ENCODE measurements at regions not wholly inside any gene's neighbourhood (a gene's known extent, or its start where the extent isn't known, plus 50 kb on each side); places are given as distances from the start of the nearest gene placed in this dataset.
"Not testable (repeated sequence)": the region's sequence is repeated elsewhere in the genome, so short reads cannot be mapped to it uniquely, and the experiment has no call there.

DNA sequence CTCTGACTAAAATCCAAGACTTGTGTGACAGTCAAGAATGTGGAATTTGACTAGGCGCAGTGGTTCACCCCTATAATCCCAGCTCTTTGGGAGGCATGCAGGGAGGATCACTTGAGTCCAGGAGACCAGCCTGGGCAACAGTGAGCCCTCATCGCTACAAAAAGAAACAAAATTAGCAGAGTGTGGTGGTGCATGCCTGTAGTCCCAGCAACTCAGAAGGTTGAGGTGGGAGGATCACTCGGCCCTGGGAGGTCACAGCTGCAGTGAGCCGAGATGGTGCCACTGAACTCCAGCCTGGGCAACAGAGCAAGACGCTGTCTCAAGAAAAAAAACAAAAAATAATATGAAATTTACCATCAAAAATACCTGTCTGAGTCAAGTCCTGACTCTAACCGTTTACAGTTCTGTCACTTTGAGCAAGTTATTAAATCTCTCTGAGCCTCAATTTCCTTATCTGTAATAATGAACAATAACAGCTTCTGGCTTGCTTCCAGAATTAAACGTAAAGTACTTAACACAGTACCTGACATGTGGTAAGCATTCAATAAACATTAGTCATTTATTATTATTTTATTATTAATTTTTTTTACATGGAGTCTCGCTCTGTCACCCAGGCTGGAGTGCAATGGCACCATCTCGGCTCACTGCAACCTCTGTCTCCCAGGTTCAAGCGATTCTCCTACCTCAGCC lies 204.6 kb upstream of the TSC22D1 start:
- no peak for DNase-seq

DNA sequence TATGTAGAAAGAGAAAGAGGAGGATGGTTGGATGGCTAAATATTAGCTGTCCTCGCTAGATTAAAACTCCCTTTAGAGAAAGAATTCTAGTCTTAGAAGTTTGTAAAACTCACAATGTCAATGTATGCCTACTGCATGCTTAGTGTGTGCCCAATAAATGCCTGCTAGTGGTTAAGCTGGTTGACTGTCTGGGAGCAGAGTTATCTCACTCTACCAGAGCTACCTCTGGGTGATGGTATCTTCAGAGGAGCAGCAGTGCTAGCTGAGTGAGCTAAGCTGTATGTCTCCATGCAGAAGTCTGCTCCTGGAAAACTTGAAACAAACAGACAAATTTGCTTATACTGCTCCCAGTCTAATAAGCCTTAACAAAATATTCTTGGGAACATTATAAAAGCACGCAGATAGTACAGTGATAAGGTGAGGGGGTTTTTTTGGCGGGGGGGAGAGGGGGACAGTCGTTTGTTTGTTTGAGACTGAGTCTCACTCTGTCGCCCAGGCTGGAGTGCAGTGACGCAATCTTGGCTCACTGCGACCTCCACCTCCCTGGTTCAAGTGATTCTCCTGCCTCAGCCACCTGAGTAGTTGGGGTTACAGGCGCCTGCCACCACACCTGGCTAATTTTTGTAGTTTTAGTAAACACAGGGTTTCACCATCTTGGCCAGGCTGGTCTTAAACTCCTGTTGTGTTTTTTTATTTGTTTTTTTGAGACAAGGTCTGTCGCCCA lies 202.8 kb upstream of the TSC22D1 start:
- DNase-seq: no peak

DNA sequence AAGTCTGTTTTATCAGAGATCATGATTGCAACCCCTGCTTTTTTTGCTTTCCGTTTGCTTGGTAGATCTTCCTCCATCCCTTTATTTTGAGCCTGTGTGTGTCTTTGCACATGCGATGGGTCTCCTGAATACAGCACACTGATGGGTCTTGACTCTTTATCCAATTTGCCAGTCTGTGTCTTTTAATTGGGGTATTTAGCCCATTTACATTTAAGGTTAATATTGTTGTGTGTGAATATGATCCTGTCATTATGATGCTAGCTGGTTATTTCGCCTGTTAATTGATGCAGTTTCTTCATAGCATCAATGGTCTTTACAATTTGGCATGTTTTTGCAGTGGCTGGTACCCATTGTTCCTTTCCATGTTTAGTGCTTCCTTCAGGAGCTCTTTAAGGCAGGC lies 199.2 kb upstream of the TSC22D1 start:
- not testable (repeated sequence) for DNase-seq

DNA sequence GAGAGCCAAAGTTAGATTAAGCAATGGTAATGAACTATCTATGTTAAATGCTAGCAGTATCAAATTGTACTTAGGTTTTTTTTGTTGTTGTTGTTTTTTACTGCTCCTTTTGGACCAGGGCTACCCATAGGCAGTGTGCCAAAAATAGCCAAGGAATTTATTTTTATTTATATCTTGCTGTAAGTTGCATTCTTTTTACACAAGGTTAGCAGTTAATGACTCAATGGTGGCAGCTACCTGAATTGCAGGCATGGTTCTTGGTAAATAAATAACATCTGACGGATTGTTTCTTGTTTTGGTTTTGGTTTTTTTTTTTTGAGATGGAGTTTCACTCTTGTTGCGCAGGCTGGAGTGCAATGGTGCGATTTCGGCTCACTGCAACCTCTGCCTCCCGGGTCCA lies 194.8 kb upstream of the TSC22D1 start:
- no peak for DNase-seq

DNA sequence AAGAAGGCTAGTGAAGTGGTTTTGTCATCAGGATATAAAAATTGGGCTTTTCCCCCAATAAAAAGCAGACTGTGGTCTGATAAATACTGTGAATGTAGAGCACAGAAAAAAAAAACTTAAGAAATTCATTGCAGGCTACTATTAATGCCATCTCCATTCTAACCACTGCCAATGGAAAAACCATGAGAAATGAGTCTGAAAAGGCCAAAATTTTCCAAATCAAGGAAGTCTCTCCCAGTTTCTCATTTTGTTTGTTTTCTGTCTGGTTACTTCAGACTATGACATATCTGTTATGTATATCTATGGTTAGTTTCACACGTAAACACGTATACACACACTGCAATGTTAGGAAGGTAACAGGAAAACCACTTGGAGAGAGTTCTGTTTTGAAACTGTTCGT lies 193.6 kb upstream of the TSC22D1 start:
- no peak for DNase-seq

DNA sequence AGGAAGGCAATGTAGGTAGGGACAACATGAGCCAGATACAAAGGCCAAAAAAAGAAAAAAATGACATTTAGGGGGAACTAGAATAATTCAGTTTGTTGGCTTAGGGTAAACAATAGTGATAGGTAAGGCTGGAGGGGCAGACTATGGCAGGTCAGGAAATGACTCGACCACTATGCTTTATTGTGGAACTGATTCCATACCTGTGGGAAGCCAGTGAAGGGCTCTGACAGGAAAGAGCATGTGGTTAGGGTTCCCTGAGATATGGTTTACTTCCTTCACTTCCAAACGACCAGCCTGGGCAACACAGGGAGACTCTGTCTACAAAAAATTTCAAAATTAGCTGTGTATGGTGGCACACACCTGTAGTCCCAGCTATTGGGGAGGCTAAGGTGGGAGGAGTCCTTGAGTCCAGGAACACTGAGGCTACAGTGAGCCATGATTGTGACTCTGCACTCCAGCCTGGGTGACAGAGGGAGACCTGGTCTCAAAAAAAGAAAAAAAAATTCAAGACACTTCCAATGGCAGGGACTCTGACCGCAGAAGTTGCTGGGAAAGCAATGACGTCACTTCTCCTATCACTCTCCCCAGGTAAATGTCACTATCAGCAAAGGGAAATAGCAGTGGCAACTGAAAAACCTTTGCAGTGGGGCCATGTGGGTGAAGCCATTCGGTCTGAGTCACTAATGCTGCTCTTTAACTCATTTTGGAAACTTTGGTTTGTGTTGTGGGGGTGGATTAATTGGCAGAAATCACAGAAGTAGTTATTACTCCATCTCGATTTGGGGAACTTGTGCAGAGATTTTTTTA lies 192.8 kb upstream of the TSC22D1 start:
- DNase-seq: no peak

DNA sequence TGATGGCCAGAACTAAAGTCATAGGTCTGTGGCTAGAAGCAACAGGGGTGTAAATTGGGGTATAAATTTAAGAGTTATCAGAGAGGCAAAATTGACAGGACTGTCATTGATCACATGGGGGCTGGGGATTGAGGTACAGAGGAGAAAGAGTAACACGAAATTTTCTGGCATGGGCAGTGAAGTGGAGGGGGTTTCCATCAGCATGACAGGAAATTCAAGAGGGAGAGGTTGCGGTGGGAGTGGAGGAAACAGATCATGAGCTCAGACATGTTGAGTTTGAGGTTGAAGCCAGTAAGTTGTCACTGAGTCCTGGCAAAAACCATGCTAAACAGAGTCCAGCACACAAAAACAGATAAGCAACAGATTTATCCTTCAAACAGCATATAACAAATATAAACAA lies 192.1 kb upstream of the TSC22D1 start:
- DNase-seq: no peak

DNA sequence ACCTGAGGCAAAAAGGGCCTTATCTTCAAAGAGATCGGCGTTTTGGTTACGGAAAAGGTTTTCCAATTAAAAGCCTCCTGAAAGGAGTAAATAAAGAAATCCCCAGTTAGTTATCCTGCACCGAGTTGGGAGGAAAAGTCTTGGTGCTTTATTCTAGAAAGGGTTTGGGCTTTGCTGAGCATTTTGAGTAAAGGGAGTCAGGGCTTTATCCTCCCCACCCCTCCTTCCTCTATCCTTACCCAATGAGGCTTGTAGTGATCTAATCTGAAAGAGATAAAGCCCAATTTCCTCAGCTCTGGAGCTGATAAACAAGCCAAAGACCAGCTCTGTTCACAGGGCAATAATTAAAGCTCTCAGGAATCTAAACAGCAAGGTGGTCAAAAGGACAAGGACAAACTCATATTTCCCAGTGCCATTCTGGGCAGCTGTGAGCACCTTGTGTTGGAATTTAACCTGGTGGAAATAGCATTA lies 188.9 kb upstream of the TSC22D1 start:
- no peak for DNase-seq

DNA sequence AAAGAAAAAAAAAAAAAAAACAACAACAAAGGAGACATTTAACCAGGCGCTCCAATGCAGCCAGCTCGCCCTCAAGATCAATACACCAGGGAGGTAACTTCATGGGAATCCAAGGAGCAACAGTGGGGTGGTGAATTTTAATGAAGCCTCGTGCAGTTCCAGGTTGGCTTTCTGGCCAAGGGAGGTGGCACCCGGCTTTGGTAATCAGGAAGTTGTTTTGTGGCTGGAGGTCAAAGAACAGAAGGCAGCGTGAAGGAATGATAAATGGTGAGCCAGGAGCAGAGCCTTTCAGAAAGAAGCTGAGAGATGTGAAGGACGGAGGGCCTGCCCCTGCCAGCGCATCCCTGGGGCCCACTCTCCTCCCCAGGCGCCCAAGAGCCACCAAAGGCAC lies 188.2 kb upstream of the TSC22D1 start:
- no peak for DNase-seq

DNA sequence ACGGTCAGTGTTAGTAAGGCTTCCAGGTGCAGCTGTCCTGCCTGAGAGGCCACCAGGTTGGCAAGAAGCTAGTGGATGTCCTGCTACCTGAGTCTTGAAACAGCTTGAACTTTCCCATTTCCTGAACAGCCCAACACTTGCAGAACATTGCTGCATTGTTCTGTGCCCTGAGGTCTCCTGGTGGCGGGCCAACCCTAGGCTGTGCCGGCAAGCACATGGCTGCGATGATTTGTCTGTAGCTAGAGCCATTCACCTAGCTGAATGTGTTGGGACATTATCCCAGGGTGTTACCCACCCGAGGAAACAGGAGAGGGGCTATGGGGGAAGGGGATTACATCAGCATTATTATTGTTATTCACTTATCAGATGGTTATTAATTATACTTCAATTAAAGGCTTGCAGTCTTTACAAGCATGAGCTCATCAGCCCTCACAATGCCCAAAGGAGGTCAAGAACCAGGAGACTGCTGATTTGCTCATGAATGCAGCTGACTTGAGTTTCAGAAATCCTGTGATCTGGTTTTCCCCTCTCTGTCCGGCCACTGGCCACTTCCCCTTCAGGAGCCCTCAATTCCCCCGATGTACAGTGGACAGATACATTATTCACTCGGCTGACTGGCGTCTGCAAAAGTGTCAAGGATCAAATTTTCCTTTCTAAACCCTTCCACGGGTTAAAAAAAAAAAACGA lies 187.6 kb upstream of the TSC22D1 start:
- DNase-seq: no peak

DNA sequence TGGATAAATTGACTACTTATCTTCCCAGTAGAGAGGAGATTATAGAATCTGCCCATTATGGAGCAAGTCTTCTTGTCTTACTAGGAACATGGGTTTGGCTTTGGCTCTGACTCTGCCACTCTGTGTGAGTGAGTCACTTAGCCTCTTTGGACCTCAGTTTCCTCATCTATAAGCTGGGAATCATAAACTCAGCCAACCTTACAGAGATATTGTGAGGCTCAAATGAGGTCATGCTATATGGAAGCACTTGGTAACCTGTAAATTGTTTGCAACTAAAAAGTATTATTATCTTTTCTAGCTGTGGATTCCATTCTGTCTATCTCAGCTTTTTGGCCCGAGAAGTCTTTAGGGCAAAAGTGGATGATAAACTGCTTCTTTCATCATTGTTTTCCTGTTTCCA lies 186.8 kb upstream of the TSC22D1 start:
- DNase-seq: no peak

DNA sequence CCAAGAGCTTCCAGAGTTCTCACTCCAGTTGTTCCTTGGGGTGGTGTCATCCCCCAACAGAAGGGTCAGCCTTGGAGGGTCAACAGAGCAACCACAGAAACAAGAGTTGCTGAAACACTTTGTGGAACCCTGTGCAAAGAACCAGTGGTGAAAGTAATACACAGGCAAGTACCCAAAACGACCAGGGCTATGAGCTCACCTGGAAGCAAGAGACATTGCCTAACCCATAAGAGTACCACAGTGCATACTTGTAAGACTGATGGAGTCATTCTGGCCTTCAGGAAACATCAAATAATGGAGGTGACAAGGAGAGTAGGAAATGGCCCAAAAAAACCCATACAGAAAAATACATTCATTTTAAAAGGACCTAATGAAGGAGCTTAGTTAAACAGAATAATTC lies 184.3 kb upstream of the TSC22D1 start:
- no peak for DNase-seq

DNA sequence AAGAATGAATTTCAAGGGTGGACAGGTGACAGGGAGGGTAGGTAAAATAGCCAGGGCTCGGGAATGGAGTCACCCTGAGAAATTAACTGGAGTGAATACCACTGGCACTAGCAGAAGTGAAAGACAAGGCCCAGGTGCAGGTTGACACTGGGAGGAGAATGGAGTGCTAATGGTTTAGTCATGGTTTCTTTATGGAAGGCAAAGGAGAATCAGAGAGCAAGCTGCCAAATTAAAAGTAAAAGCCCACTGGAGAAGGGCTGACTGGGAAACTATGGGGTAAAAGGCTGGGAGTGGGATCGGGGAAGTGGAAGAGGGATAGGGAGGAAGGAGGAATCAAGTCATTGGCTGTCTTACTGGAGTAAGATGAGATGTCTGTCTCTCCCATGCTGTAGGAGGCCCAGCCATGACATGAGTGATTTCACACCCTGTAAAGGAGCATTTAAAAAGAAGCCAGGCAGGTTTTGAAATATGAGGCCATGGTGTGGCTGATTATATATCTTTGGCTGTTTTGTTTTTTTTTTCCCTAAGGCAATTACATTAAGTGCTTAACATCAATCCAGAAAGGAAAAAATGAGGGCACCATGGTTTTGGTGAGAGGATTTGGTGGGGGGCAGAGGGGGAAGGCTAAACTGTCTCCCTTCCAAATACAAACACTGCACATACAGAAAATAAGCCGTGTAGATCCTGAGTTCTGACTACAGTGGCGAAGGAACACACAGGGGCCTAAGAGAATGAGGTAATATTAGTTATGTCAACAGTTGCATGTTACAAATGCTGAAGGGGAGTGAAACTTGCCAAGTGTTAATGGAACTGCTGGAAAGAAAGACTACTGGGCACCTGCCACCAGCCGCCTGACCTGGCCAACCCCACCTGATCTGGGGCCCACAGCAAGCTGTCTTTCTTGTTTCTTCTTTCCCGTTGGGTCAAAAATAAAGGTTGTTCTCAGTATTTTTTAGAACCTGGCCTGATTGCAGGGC lies 183.5 kb upstream of the TSC22D1 start:
- DNase-seq: no peak

DNA sequence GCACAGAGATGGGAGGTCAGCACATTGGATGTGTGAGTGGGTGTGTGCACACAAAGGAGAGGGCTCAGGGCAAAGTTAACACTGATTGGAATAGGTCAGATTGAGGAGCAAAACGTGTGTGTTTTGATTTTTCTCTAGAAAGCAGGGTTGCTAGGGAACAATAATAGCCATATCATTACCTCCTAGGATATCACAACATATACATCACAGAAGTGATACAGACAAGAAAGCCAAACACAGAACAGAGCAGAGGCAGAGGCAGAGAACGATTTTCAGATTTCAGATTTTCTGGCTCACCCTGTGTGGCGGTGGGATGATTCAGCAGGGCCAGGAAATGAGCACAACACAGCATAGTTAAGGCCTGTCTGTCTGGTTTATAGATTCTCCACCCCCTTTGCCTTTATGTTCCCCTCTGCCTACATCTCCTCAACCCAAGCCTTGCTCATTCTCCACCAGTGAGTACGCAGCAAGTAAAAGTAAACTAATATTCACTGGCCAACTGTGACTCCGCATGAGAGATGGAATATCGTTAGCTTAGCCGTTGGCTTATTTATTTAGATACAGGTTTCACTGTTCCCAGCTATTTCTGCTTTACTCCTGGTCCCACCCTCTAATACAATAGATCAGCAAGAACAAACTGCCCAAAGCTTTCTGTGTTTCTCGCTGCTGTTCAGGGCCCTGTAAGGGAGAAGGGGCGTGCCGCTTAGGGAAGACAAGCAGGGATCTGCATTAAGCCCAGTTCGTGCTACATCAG lies 182.7 kb upstream of the TSC22D1 start:
- no peak for DNase-seq

DNA sequence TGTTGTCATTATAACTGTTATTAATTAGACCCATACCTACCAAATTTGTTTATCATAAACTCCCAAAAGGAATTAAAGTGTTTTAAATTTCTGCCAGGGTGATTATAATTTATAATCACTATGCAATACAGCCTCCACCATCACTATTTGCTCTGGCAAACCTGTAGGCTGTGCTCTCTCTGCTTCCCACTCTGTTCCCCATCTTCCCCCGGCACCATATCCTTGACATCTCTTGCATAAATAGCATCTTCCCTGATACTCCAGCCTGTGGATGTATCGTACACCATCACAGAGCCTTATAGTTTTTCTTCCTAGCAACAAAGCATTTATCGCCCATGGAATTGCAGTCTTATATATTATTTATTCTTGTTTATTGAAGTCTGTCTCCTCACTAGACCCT lies 181.5 kb upstream of the TSC22D1 start:
- no peak for DNase-seq

DNA sequence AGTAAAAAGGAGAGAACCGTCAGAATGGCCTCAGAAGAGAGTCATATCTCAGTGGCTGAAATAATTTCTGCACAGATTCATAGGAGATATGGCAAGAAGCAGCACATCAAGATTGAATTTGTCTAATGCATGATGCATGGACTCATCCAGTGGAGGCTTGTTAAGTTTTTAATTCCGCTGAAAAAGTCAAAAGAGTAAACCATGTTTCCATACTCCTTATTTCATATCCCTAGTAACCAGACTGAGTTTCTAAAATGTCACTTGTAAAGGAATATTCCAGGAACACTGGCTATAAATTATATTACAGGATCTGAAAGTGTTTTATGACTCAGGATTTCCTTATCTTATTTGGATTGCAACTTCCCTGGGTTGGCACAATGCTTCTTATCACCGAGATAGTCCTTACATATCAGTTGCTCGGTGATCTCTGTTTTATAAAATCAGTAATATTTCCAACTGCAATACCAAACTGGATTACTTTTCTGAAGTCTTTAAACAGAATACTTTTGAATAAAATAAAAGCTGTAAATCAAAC lies 180.2 kb upstream of the TSC22D1 start:
- no peak for DNase-seq

DNA sequence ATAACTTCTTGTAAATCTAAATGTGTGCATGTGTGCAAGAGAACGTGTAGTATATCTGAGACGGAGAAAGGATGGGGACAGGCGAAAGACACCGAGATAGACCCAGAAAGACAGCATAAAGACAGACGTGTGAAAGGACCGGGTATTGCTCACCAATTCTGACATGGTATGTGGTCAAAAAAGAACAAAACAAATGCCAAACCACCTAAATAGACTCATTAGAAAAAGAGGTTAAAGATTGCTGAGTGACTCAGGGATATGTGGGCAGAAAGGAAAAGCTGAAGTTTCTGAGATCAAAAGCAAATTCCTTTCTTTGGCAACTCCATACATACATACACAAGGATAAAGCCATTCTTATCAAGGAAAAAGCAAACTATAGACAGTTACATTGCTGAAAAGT lies 179.7 kb upstream of the TSC22D1 start:
- DNase-seq: no peak

DNA sequence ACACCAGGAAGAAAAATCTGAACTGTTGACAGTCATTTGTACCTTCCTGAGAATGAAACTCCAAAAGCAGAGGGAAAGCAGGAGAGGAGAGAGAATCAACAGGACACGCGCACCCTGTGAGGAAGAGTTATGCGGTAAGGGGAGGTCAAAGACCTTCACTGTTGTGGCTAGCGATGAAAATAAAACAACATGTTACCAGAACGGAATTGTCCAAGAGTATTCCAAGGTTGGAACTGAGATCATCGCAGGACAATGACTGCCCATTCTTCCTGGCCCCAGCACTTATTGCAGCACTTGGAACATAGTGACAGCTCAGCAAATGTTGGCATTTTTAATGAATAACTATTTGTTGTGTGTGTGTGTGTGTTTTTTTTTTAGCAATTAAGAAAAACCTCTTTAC lies 176.0 kb upstream of the TSC22D1 start:
- DNase-seq: no peak

DNA sequence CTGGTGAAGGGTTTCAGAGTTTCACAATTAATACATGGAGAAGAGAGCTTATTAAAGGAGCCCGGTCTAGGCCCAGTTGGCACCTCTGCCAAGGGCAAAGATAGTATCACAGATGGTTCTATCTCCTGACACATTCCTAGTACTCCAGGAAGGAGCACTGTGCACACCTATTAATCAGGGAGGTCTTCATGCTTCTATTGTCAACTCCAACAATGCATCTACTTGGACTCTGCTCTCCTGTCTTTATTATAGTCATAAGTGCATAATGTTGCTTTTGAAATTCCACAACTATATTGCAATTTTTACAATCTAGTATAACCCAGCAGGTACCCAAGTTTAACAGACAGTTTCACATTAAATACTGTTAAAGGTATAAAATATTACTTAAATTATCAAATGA lies 174.5 kb upstream of the TSC22D1 start:
- DNase-seq: no peak

DNA sequence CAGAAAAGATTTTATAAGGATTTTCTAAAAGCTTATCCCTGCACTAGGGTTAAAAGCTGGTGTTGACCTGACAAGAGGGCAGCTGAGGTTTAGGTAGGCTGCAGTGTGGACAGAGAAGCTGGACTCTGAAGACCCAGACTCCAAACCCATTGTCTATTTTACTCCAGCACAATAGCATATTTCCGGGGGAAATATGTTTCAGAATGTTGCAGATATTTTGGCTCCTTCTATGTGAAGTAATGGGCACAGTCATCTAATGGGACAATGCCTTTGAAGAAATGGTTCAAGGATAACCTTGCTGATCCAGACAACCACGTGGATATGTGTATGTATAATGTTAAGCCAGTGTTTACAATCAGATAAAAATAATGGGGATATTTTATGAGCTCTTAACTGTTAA lies 173.8 kb upstream of the TSC22D1 start:
- no peak for DNase-seq

DNA sequence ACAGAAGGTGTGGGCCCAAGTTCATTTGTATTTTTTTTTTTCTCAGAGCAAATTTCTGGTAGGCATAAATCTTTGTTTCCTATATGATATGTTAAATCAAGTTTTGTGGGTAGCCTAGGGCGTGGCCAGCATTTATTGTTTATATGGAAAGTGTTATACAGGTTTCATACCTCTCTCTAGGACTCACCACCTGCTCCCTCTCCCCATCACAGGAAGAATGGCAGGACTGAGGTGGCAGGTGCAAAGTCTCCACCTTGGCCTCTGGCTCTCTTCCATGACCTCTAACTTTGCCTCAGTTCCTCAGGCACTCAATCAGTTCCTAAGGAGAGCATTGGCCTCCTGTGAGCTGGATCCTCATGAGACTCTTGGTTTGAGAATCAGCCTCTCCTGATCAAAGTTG lies 172.3 kb upstream of the TSC22D1 start:
- DNase-seq: no peak

Measured in midbrain (tissue), 1 donor.